ENCODE measurements at regions not wholly inside any gene's neighbourhood (a gene's known extent, or its start where the extent isn't known, plus 50 kb on each side); places are given as distances from the start of the nearest gene placed in this dataset.

DNA sequence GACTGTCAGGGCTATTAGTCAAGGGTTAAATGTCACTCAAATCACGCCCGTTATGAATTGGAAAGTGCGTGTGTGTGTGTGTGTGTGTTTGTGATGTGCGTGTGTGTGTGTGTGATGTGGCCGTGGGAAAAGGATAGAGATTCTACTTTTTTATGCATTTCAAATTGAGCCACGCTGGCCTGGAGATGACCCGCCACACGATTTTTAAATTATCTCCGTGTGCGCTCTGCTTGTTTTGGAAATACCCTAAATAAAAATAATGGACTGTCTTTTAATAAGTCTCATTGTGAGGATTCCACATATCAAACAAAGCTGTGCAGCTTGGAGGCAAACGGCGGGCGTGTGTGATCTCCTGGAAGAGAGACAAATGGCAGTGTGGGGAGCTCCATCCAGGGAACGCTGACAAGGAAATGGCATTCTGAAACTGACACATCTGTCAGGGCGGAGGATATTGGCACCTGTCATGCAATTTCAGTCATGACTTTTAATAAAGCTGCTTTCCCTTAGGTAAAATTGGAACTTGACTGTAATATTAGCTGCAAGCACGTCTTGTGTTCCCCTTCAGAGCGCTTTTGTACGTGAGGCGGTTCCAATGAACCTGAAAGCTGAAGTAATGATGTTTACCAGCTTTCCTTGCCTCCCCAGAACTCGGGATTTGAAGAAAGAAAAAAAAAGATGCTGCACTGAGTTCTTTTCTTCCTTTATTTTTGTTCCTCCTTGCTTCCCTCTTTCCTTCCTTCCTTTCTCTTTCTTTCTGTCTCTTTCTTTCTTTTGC, 381.8 kb upstream of the SMIM21 start:
- Histone ChIP-seq H3K27me3 (ENCODE audit: insufficient read depth, poor library complexity, severe bottlenecking) (no peaks in the 10 kb centered on the region), H3K4me3 (replicated peaks; ENCODE audit: insufficient read depth, low read length) (no peak overlapping the region), H3K27ac (replicated peaks) (no peak overlapping the region)
- no peak for DNase-seq (ENCODE audit: low read depth in 1 of 2, low spot score in 1 of 2)
- TF ChIP-seq POLR2AphosphoS5 (IDR thresholded peaks at IDR 0.05; ENCODE audit: low read depth): no peak
- TF ChIP-seq GABPA (IDR thresholded peaks at IDR 0.05; ENCODE audit: low read depth): no peak
- TF ChIP-seq SPI1 (IDR thresholded peaks at IDR 0.05; ENCODE audit: borderline replicate concordance, low read depth): no peak
- TF ChIP-seq CTCF (IDR thresholded peaks at IDR 0.05; ENCODE audit: insufficient read depth, low read length): no peak
- no peak for TF ChIP-seq REST (IDR thresholded peaks at IDR 0.05; ENCODE audit: insufficient replicate concordance, low read depth)

- Histone ChIP-seq H3K27me3 (ENCODE audit: insufficient read depth, poor library complexity, severe bottlenecking) (no peaks in the 10 kb centered on the region), H3K27ac (replicated peaks) (no peak overlapping the region), H3K4me3 (replicated peaks; ENCODE audit: insufficient read depth, low read length) (no peak overlapping the region)
- TF ChIP-seq GABPA (IDR thresholded peaks at IDR 0.05; ENCODE audit: low read depth) (no peak), CTCF (IDR thresholded peaks at IDR 0.05; ENCODE audit: insufficient read depth, low read length) (no peak), SPI1 (IDR thresholded peaks at IDR 0.05; ENCODE audit: borderline replicate concordance, low read depth) (no peak), REST (IDR thresholded peaks at IDR 0.05; ENCODE audit: insufficient replicate concordance, low read depth) (no peak), POLR2AphosphoS5 (IDR thresholded peaks at IDR 0.05; ENCODE audit: low read depth) (no peak)
- DNase-seq (ENCODE audit: low read depth in 1 of 2, low spot score in 1 of 2): no peak
Measured at GRCh38 chr18:75805265-75805664, 377.8 kb upstream of the SMIM21 start.

DNA sequence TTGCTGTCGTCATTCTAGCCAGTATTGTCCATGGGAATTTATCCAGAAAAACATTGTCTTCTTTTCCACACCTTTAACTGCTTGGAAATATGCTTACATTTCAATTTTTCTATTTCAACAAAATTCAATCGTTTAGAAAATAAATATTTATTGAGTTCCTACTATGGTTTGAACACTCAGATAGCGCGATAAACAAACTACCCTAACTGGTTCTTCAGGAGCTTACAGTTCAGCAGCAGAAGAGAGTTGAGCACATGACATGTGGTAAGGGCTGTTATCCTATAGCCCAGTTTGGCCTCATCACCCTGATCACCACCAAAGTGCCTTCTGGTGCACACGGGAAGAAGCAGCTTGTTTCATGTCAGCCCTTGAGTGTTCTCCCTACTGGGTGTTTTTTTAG, 375.2 kb upstream of the SMIM21 start:
- no peak overlapping the region for H3K4me3 ChIP-seq (replicated peaks; ENCODE audit: insufficient read depth, low read length)
- DNase-seq (ENCODE audit: low read depth in 1 of 2, low spot score in 1 of 2): no peak
- H3K27ac ChIP-seq (replicated peaks): no peak overlapping the region
- H3K27me3 ChIP-seq (ENCODE audit: insufficient read depth, poor library complexity, severe bottlenecking): no peaks in the 10 kb centered on the region
- no peak for TF ChIP-seq REST (IDR thresholded peaks at IDR 0.05; ENCODE audit: insufficient replicate concordance, low read depth)
- no peak for TF ChIP-seq GABPA (IDR thresholded peaks at IDR 0.05; ENCODE audit: low read depth)
- no peak for TF ChIP-seq SPI1 (IDR thresholded peaks at IDR 0.05; ENCODE audit: borderline replicate concordance, low read depth)
- TF ChIP-seq POLR2AphosphoS5 (IDR thresholded peaks at IDR 0.05; ENCODE audit: low read depth): no peak
- no peak for TF ChIP-seq CTCF (IDR thresholded peaks at IDR 0.05; ENCODE audit: insufficient read depth, low read length)

All from HL-60 (cell line).